ENCODE measurements at regions not wholly inside any gene's neighbourhood (a gene's known extent, or its start where the extent isn't known, plus 50 kb on each side); places are given as distances from the start of the nearest gene placed in this dataset.

- Histone ChIP-seq H3K4me1 (no peaks in the 10 kb centered on the region), H3K27me3 (replicated peaks; ENCODE audit: control insufficient read depth, insufficient read depth, low read length) (no peaks in the 10 kb centered on the region), H3K4me3 (ENCODE audit: low read depth, low read length) (no peak overlapping the region), H3K36me3 (ENCODE audit: control insufficient read depth, insufficient read depth, low read length) (no peaks in the 10 kb centered on the region), H3K9me3 (no peaks in the 10 kb centered on the region)
- Mint-ChIP-seq H3K36me3 (ENCODE audit: insufficient read depth, unreplicated experiment) (no peaks in the 10 kb centered on the region), H3K4me1 (ENCODE audit: low read depth, unreplicated experiment) (peaks cover 1% of the 10 kb centered on the region), H3K27ac (ENCODE audit: unreplicated experiment) (no peak overlapping the region), H3K27me3 (ENCODE audit: insufficient read depth, unreplicated experiment) (peaks cover 29% of the 10 kb centered on the region), H3K4me3 (ENCODE audit: unreplicated experiment) (no peak overlapping the region), H3K9me3 (ENCODE audit: unreplicated experiment) (no peaks in the 10 kb centered on the region)
- ChIA-PET CTCF (interaction anchor here (0.6 kb wide), 1 partner anchor 99 kb away, joined by 3 read pairs; no protein-coding TSS in a partner anchor), POLR2A (no interaction called here)
- no peak for DNase-seq
- no TSS peak for BruUV-seq (replicated peaks)
- TF ChIP-seq, protein P1, sequence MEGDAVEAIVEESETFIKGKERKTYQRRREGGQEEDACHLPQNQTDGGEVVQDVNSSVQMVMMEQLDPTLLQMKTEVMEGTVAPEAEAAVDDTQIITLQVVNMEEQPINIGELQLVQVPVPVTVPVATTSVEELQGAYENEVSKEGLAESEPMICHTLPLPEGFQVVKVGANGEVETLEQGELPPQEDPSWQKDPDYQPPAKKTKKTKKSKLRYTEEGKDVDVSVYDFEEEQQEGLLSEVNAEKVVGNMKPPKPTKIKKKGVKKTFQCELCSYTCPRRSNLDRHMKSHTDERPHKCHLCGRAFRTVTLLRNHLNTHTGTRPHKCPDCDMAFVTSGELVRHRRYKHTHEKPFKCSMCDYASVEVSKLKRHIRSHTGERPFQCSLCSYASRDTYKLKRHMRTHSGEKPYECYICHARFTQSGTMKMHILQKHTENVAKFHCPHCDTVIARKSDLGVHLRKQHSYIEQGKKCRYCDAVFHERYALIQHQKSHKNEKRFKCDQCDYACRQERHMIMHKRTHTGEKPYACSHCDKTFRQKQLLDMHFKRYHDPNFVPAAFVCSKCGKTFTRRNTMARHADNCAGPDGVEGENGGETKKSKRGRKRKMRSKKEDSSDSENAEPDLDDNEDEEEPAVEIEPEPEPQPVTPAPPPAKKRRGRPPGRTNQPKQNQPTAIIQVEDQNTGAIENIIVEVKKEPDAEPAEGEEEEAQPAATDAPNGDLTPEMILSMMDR (IDR thresholded peaks at IDR 0.05; ENCODE audit: insufficient read depth in 1 of 2, low read depth in 1 of 2, low read length in 1 of 2, severe bottlenecking in 1 of 2, unreplicated experiment in 1 of 2) = no peak
- intact Hi-C loops (cut with micrococcal nuclease; ENCODE audit: unreplicated experiment) = no loop called here
Measured at GRCh38 chr12:111041091-111041490, 120.7 kb upstream of the MYL2 start.

DNA sequence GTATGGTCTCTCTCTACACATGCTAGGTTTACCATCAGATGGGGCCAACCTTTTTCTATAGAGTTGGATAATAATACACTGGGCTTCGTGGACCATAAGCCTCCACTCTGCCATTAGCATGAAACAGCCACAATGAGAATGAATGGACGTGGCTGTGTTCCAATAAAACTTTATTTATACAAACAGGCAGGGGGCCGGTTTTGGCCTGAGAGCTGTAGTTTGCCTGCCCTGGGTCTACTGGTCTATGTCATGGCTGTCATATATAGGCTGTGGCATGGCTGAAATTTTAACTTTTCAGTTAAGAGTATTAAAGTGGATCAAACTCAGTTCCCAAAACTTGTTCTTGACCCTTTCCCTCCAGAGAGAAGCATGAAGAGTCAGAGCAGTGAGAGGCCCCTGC lies 120.3 kb upstream of the MYL2 start:
- CTCF ChIA-PET = interaction anchor here (0.6 kb wide), 1 partner anchor 99 kb away, joined by 3 read pairs; no protein-coding TSS in a partner anchor

DNA sequence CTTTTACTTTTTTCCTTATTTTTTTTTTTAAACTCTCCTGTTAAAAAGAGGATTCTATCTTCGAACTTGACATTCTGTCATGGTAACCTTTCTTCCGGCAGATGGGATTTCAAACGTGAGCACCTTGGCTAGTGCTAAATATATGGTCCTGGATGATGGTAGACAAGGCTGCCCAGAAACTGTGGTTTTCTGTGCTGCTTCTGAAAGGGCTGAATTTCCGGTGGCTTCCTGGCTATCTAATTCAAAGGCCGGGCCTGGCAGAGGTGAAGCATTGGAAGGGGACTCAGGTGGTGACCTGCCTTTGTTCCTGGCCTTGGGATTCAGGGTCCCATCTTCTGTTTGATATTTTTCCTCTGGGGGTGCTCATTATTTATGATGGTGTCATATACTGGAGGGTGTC lies 118.6 kb upstream of the MYL2 start:
- DNase-seq = no peak
- Mint-ChIP-seq H3K36me3 (ENCODE audit: insufficient read depth, unreplicated experiment) (no peaks in the 10 kb centered on the region), H3K27me3 (ENCODE audit: insufficient read depth, unreplicated experiment) (peaks cover 36% of the 10 kb centered on the region), H3K27ac (ENCODE audit: unreplicated experiment) (no peak overlapping the region), H3K9me3 (ENCODE audit: unreplicated experiment) (no peaks in the 10 kb centered on the region), H3K4me3 (ENCODE audit: unreplicated experiment) (no peak overlapping the region), H3K4me1 (ENCODE audit: low read depth, unreplicated experiment) (peaks cover 15% of the 10 kb centered on the region)
- no TSS peak for BruUV-seq (replicated peaks)
- TF ChIP-seq, protein P1 (IDR thresholded peaks at IDR 0.05; ENCODE audit: insufficient read depth in 1 of 2, low read depth in 1 of 2, low read length in 1 of 2, severe bottlenecking in 1 of 2, unreplicated experiment in 1 of 2) = no peak
- Histone ChIP-seq H3K4me3 (ENCODE audit: low read depth, low read length) (no peak overlapping the region), H3K9me3 (no peaks in the 10 kb centered on the region), H3K4me1 (peaks cover 6% of the 10 kb centered on the region; the same call in 1 of the 2 replicates), H3K36me3 (ENCODE audit: control insufficient read depth, insufficient read depth, low read length) (no peaks in the 10 kb centered on the region), H3K27me3 (replicated peaks; ENCODE audit: control insufficient read depth, insufficient read depth, low read length) (no peaks in the 10 kb centered on the region)
- intact Hi-C loops (cut with micrococcal nuclease; ENCODE audit: unreplicated experiment) = no loop called here
- CTCF ChIA-PET = no interaction called here
- POLR2A ChIA-PET = no interaction called here

More for the DNA sequence above, 120.3 kb upstream of the MYL2 start:
- Mint-ChIP-seq H3K4me1 (ENCODE audit: low read depth, unreplicated experiment) (peaks cover 5% of the 10 kb centered on the region), H3K27ac (ENCODE audit: unreplicated experiment) (no peak overlapping the region), H3K27me3 (ENCODE audit: insufficient read depth, unreplicated experiment) (peaks cover 33% of the 10 kb centered on the region), H3K36me3 (ENCODE audit: insufficient read depth, unreplicated experiment) (no peaks in the 10 kb centered on the region), H3K4me3 (ENCODE audit: unreplicated experiment) (no peak overlapping the region), H3K9me3 (ENCODE audit: unreplicated experiment) (no peaks in the 10 kb centered on the region)
- H3K27me3 ChIP-seq (replicated peaks; ENCODE audit: control insufficient read depth, insufficient read depth, low read length) = no peaks in the 10 kb centered on the region
- no peak overlapping the region for H3K4me3 ChIP-seq (ENCODE audit: low read depth, low read length)
- H3K36me3 ChIP-seq (ENCODE audit: control insufficient read depth, insufficient read depth, low read length) = no peaks in the 10 kb centered on the region
- TF ChIP-seq, protein P1 (IDR thresholded peaks at IDR 0.05; ENCODE audit: insufficient read depth in 1 of 2, low read depth in 1 of 2, low read length in 1 of 2, severe bottlenecking in 1 of 2, unreplicated experiment in 1 of 2) = no peak
- H3K9me3 ChIP-seq = no peaks in the 10 kb centered on the region
- POLR2A ChIA-PET = no interaction called here
- intact Hi-C loops (cut with micrococcal nuclease; ENCODE audit: unreplicated experiment) = no loop called here
- DNase-seq = no peak
- no TSS peak for BruUV-seq (replicated peaks)
- peaks cover 4% of the 10 kb centered on the region; the same call in 1 of the 2 replicates for H3K4me1 ChIP-seq

Data from Caco-2 (cell line).